ENCODE measurements at regions not wholly inside any gene's neighbourhood (a gene's known extent, or its start where the extent isn't known, plus 50 kb on each side); places are given as distances from the start of the nearest gene placed in this dataset.

DNA sequence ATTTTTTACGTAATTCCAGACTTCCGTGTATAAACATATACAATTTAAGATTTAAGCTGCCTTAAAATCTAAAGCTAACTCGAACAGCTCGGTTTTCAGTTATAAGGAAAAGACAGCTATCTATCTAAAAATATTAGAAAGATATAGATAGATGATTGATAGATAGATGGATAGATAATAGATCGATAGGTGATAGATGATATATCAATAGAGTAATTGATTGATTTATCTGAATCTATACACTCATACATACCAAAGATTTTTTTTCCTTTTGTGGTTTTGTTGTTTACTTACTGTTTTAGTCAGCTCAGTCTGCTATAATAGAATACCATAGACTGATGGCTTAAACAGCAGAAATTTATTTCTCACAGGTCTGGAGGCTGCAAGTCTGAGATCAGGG is 278.5 kb upstream of the PLD5 start:
- Histone ChIP-seq H2BK120ac (replicated peaks; ENCODE audit: low read depth, low read length) (no peak overlapping the region), H2BK15ac (ENCODE audit: low read length) (no peak overlapping the region), H3K36me3 (ENCODE audit: control insufficient read depth in 2 of 4, insufficient read depth in 4 of 4, low read length in 3 of 4) (no peaks in the 10 kb centered on the region), H3K4me3 (ENCODE audit: extremely low read depth in 1 of 4, insufficient read depth in 2 of 4, low read depth in 3 of 4, low read length in 4 of 4) (no peak overlapping the region), H3K4me1 (replicated peaks in 1 of 4; ENCODE audit: control insufficient read depth in 3 of 4, insufficient read depth in 4 of 4, low read length in 3 of 4) (no peaks in the 10 kb centered on the region), H3K4ac (replicated peaks; ENCODE audit: insufficient read length, low read depth, low read length) (no peak overlapping the region), H2BK20ac (ENCODE audit: low read length) (no peak overlapping the region), H3K79me1 (ENCODE audit: low read depth, low read length) (no peaks in the 10 kb centered on the region), H2BK5ac (ENCODE audit: low read depth, low read length) (no peak overlapping the region), H3K79me2 (ENCODE audit: control insufficient read depth in 1 of 2, insufficient read depth in 2 of 2, low read length in 2 of 2) (no peaks in the 10 kb centered on the region), H2AFZ (ENCODE audit: low read length) (no peak overlapping the region), H3K18ac (ENCODE audit: extremely low read depth, low read length) (no peak overlapping the region), H3K56ac (replicated peaks; ENCODE audit: insufficient read length, low read depth, low read length) (no peak overlapping the region), H4K91ac (replicated peaks; ENCODE audit: insufficient read length, low read length) (no peak overlapping the region), H4K8ac (ENCODE audit: extremely low read depth, insufficient read depth, low read length) (no peak overlapping the region), H4K20me1 (replicated peaks in 1 of 2; ENCODE audit: control insufficient read depth in 1 of 2, insufficient read depth in 2 of 2, low read length in 2 of 2) (no peaks in the 10 kb centered on the region), H3K4me2 (ENCODE audit: insufficient read depth in 1 of 2, low read depth in 2 of 2, low read length in 2 of 2) (no peak overlapping the region), H3K27ac (ENCODE audit: low read depth, low read length) (no peak overlapping the region), H3K27me3 (replicated peaks in 1 of 4; ENCODE audit: control insufficient read depth in 3 of 4, extremely low read depth in 1 of 4, insufficient read depth in 3 of 4, low read length in 3 of 4) (no peaks in the 10 kb centered on the region), H3K9me3 (ENCODE audit: insufficient read depth in 2 of 2, low read depth in 1 of 2, low read length in 1 of 2) (no peaks in the 10 kb centered on the region), H2AK5ac (ENCODE audit: low read depth, low read length) (no peak overlapping the region), H3K23ac (ENCODE audit: insufficient read length) (no peak overlapping the region), H2BK12ac (ENCODE audit: low read depth, low read length) (no peak overlapping the region), H3K14ac (ENCODE audit: insufficient read length) (no peak overlapping the region), H3K23me2 (ENCODE audit: low read depth, low read length) (no peaks in the 10 kb centered on the region), H3K9ac (replicated peaks in 1 of 4; ENCODE audit: extremely low read depth in 1 of 4, low read depth in 3 of 4, low read length in 3 of 4) (no peak overlapping the region), H4K5ac (ENCODE audit: insufficient read length, low read depth, low read length) (no peak overlapping the region)
- no peak for DNase-seq (ENCODE audit: low read depth in 1 of 2, low spot score in 2 of 2)
- ChIA-PET POLR2A (ENCODE audit: partially characterized antibody) (no interaction called here), CTCF (ENCODE audit: partially characterized antibody) (interaction anchor here (0.6 kb wide), 1 partner anchor 57 kb away, joined by 3 read pairs; no protein-coding TSS in a partner anchor)
- 86% methylated on average over 5 of the region's 5 CpGs; no CpG with 5 or more reads in 1 of the 2 experiments for WGBS, 2 experiments (ENCODE audit: extremely low coverage in 1 of 2, insufficient coverage in 1 of 2, insufficient read length in 1 of 2, insufficient replicate concordance in 2 of 2, low coverage in 1 of 2, low lambda C conversion rate in 2 of 2, missing lambda C conversion rate in 1 of 2)
- no peak for FAIRE-seq
- TF ChIP-seq JUND (IDR thresholded peaks at IDR 0.05; ENCODE audit: low read length) = no peak
